ENCODE measurements at regions not wholly inside any gene's neighbourhood (a gene's known extent, or its start where the extent isn't known, plus 50 kb on each side); places are given as distances from the start of the nearest gene placed in this dataset.
"Not testable (repeated sequence)": the region's sequence is repeated elsewhere in the genome, so short reads cannot be mapped to it uniquely, and the experiment has no call there.

GRCh38 chr14:40367717-40368116 is 935.5 kb upstream of the FBXO33 start:
- Histone ChIP-seq H3K9me3 (ENCODE audit: control insufficient read depth, low read depth, low read length) (no peaks in the 10 kb centered on the region), H3K4me3 (ENCODE audit: low read length) (no peak overlapping the region), H3K27ac (ENCODE audit: low read length) (no peak overlapping the region), H3K27me3 (ENCODE audit: control insufficient read depth, insufficient read depth, low read length) (no peaks in the 10 kb centered on the region), H3K4me1 (ENCODE audit: control insufficient read depth, low read depth, low read length) (peaks cover 6% of the 10 kb centered on the region), H3K36me3 (ENCODE audit: control insufficient read depth, low read depth, low read length) (no peaks in the 10 kb centered on the region), H3K9ac (ENCODE audit: low read length) (no peak overlapping the region)

GRCh38 chr14:40365305-40365704 is 933.1 kb upstream of the FBXO33 start:
- Histone ChIP-seq H3K27me3 (ENCODE audit: control insufficient read depth, insufficient read depth, low read length) (no peaks in the 10 kb centered on the region), H3K9me3 (ENCODE audit: control insufficient read depth, low read depth, low read length) (no peaks in the 10 kb centered on the region), H3K4me3 (ENCODE audit: low read length) (no peak overlapping the region), H3K27ac (ENCODE audit: low read length) (no peak overlapping the region), H3K36me3 (ENCODE audit: control insufficient read depth, low read depth, low read length) (no peaks in the 10 kb centered on the region), H3K4me1 (ENCODE audit: control insufficient read depth, low read depth, low read length) (peaks cover 16% of the 10 kb centered on the region), H3K9ac (ENCODE audit: low read length) (no peak overlapping the region)

- H3K36me3 ChIP-seq (ENCODE audit: control insufficient read depth, low read depth, low read length), result no peaks in the 10 kb centered on the region
- no peak overlapping the region for H3K27ac ChIP-seq (ENCODE audit: low read length)
- H3K9ac ChIP-seq (ENCODE audit: low read length), result no peak overlapping the region
- no peak overlapping the region for H3K4me3 ChIP-seq (ENCODE audit: low read length)
- H3K27me3 ChIP-seq (ENCODE audit: control insufficient read depth, insufficient read depth, low read length), result no peaks in the 10 kb centered on the region
- peaks cover 16% of the 10 kb centered on the region for H3K4me1 ChIP-seq (ENCODE audit: control insufficient read depth, low read depth, low read length)
- peaks cover 7% of the 10 kb centered on the region for H3K9me3 ChIP-seq (ENCODE audit: control insufficient read depth, low read depth, low read length)
Observed at GRCh38 chr14:40362856-40363255, 930.6 kb upstream of the FBXO33 start.

GRCh38 chr14:40354754-40355153 is 922.5 kb upstream of the FBXO33 start:
- Histone ChIP-seq H3K9me3 (ENCODE audit: control insufficient read depth, low read depth, low read length) (peaks cover 5% of the 10 kb centered on the region), H3K4me1 (ENCODE audit: control insufficient read depth, low read depth, low read length) (peaks cover 14% of the 10 kb centered on the region), H3K27ac (ENCODE audit: low read length) (no peak overlapping the region), H3K9ac (ENCODE audit: low read length) (no peak overlapping the region), H3K27me3 (ENCODE audit: control insufficient read depth, insufficient read depth, low read length) (no peaks in the 10 kb centered on the region), H3K36me3 (ENCODE audit: control insufficient read depth, low read depth, low read length) (no peaks in the 10 kb centered on the region), H3K4me3 (ENCODE audit: low read length) (no peak overlapping the region)

- H3K9ac ChIP-seq (ENCODE audit: low read length); H3K27me3 ChIP-seq (ENCODE audit: control insufficient read depth, insufficient read depth, low read length); H3K36me3 ChIP-seq (ENCODE audit: control insufficient read depth, low read depth, low read length); H3K27ac ChIP-seq (ENCODE audit: low read length); H3K4me1 ChIP-seq (ENCODE audit: control insufficient read depth, low read depth, low read length); H3K9me3 ChIP-seq (ENCODE audit: control insufficient read depth, low read depth, low read length): not testable (repeated sequence)
- H3K4me3 ChIP-seq (ENCODE audit: low read length), result peak overlapping the region; percentile 45
Observed at GRCh38 chr14:40348104-40348503, 915.9 kb upstream of the FBXO33 start.

GRCh38 chr14:40347675-40348074 is 915.4 kb upstream of the FBXO33 start:
- Histone ChIP-seq H3K4me1 (ENCODE audit: control insufficient read depth, low read depth, low read length) (no peaks in the 10 kb centered on the region), H3K4me3 (ENCODE audit: low read length) (peak overlapping the region; percentile 45), H3K27ac (ENCODE audit: low read length) (no peak overlapping the region), H3K9me3 (ENCODE audit: control insufficient read depth, low read depth, low read length) (no peaks in the 10 kb centered on the region), H3K9ac (ENCODE audit: low read length) (no peak overlapping the region), H3K36me3 (ENCODE audit: control insufficient read depth, low read depth, low read length) (no peaks in the 10 kb centered on the region), H3K27me3 (ENCODE audit: control insufficient read depth, insufficient read depth, low read length) (no peaks in the 10 kb centered on the region)

- Histone ChIP-seq H3K9ac (ENCODE audit: low read length) (no peak overlapping the region), H3K27me3 (ENCODE audit: control insufficient read depth, insufficient read depth, low read length) (no peaks in the 10 kb centered on the region), H3K9me3 (ENCODE audit: control insufficient read depth, low read depth, low read length) (no peaks in the 10 kb centered on the region), H3K27ac (ENCODE audit: low read length) (no peak overlapping the region), H3K36me3 (ENCODE audit: control insufficient read depth, low read depth, low read length) (no peaks in the 10 kb centered on the region), H3K4me1 (ENCODE audit: control insufficient read depth, low read depth, low read length) (no peaks in the 10 kb centered on the region), H3K4me3 (ENCODE audit: low read length) (no peak overlapping the region)
Observed at GRCh38 chr14:40346275-40346674, 914.0 kb upstream of the FBXO33 start.

GRCh38 chr14:40345334-40345733 is 913.1 kb upstream of the FBXO33 start:
- Histone ChIP-seq H3K4me3 (ENCODE audit: low read length) (no peak overlapping the region), H3K27ac (ENCODE audit: low read length) (no peak overlapping the region), H3K9ac (ENCODE audit: low read length) (no peak overlapping the region), H3K4me1 (ENCODE audit: control insufficient read depth, low read depth, low read length) (peaks cover 4% of the 10 kb centered on the region), H3K9me3 (ENCODE audit: control insufficient read depth, low read depth, low read length) (no peaks in the 10 kb centered on the region), H3K27me3 (ENCODE audit: control insufficient read depth, insufficient read depth, low read length) (no peaks in the 10 kb centered on the region), H3K36me3 (ENCODE audit: control insufficient read depth, low read depth, low read length) (no peaks in the 10 kb centered on the region)

GRCh38 chr14:40340708-40341107 is 908.5 kb upstream of the FBXO33 start:
- Histone ChIP-seq H3K27me3 (ENCODE audit: control insufficient read depth, insufficient read depth, low read length) (no peaks in the 10 kb centered on the region), H3K9me3 (ENCODE audit: control insufficient read depth, low read depth, low read length) (no peaks in the 10 kb centered on the region), H3K36me3 (ENCODE audit: control insufficient read depth, low read depth, low read length) (no peaks in the 10 kb centered on the region), H3K27ac (ENCODE audit: low read length) (no peak overlapping the region), H3K4me1 (ENCODE audit: control insufficient read depth, low read depth, low read length) (peaks cover 13% of the 10 kb centered on the region), H3K4me3 (ENCODE audit: low read length) (no peak overlapping the region), H3K9ac (ENCODE audit: low read length) (no peak overlapping the region)

- Histone ChIP-seq H3K27ac (ENCODE audit: low read length) (no peak overlapping the region), H3K4me3 (ENCODE audit: low read length) (no peak overlapping the region)
Observed at GRCh38 chr14:40336846-40337245, 904.6 kb upstream of the FBXO33 start.

GRCh38 chr14:40326519-40326918 is 894.3 kb upstream of the FBXO33 start:
- H3K9ac ChIP-seq (ENCODE audit: low read length); H3K27ac ChIP-seq (ENCODE audit: low read length): not testable (repeated sequence)

More at GRCh38 chr14:40336846-40337245, 904.6 kb upstream of the FBXO33 start:
- Histone ChIP-seq H3K36me3 (ENCODE audit: control insufficient read depth, low read depth, low read length) (no peaks in the 10 kb centered on the region), H3K4me1 (ENCODE audit: control insufficient read depth, low read depth, low read length) (peaks cover 13% of the 10 kb centered on the region), H3K9me3 (ENCODE audit: control insufficient read depth, low read depth, low read length) (peaks cover 5% of the 10 kb centered on the region), H3K27me3 (ENCODE audit: control insufficient read depth, insufficient read depth, low read length) (no peaks in the 10 kb centered on the region), H3K9ac (ENCODE audit: low read length) (no peak overlapping the region)

GRCh38 chr14:40318211-40318719 is 886.0 kb upstream of the FBXO33 start:
- Histone ChIP-seq H3K4me1 (ENCODE audit: control insufficient read depth, low read depth, low read length) (no peaks in the 10 kb centered on the region), H3K9me3 (ENCODE audit: control insufficient read depth, low read depth, low read length) (no peaks in the 10 kb centered on the region), H3K27ac (ENCODE audit: low read length) (no peak overlapping the region), H3K27me3 (ENCODE audit: control insufficient read depth, insufficient read depth, low read length) (no peaks in the 10 kb centered on the region), H3K4me3 (ENCODE audit: low read length) (no peak overlapping the region), H3K9ac (ENCODE audit: low read length) (no peak overlapping the region), H3K36me3 (ENCODE audit: control insufficient read depth, low read depth, low read length) (no peaks in the 10 kb centered on the region)

More at GRCh38 chr14:40326519-40326918, 894.3 kb upstream of the FBXO33 start:
- not testable (repeated sequence) for H3K27me3 ChIP-seq (ENCODE audit: control insufficient read depth, insufficient read depth, low read length); H3K36me3 ChIP-seq (ENCODE audit: control insufficient read depth, low read depth, low read length); H3K4me3 ChIP-seq (ENCODE audit: low read length); H3K4me1 ChIP-seq (ENCODE audit: control insufficient read depth, low read depth, low read length); H3K9me3 ChIP-seq (ENCODE audit: control insufficient read depth, low read depth, low read length)
